B cell (primary cell): ENCODE measurements at regions not wholly inside any gene's neighbourhood (a gene's known extent, or its start where the extent isn't known, plus 50 kb on each side); places are given as distances from the start of the nearest gene placed in this dataset.

ENCODE experiments used
- ATAC-seq: fragments of 200-7000 bp; cut with Tn5 transposase; one replicate; pipeline ENCODE4 v1.10.0; 2021; ENCODE audit warnings: low read depth, mild to moderate bottlenecking, moderate number of reproducible peaks, moderate library complexity
- CTCF ChIA-PET: fragments of 350-600 bp; sonication (Branson Sonifier 250); formaldehyde crosslinking; loops from one replicate; lab custom pipeline; 2021; ENCODE audit warnings: antibody characterized with exemption, inconsistent platforms; lab: Charles Lee
- POLR2A ChIA-PET: fragments of 350-600 bp; sonication (Branson Sonifier 250); formaldehyde crosslinking; loops from one replicate; lab custom pipeline; 2021; ENCODE audit warnings: antibody characterized with exemption; lab: Charles Lee
- DNase-seq: peaks from one replicate; pipeline ENCODE4 v3.0.0; 2013
- H2AFZ ChIP-seq: 2 replicates; pipeline ENCODE4 v1.6.1; 2012; ENCODE audit warnings: mild to moderate bottlenecking, low read depth, low read length; ENCODE audit not compliant: insufficient read depth, poor library complexity, severe bottlenecking
- H3K27ac ChIP-seq, 2 donors: 1 replicate in 1 of 2; 2 replicates in 1 of 2; pipeline ENCODE4 v1.5.1; 2012 to 2013; ENCODE audit warnings: low read length in 2 of 2, mild to moderate bottlenecking in 2 of 2, moderate library complexity in 1 of 2
- H3K27me3 ChIP-seq, 4 experiments: fragments of 200-600 bp in 1 of 4; sonication (generic) in 1 of 4; replicated peaks in 1 of 4; 1 replicate in 2 of 4; 2 replicates in 2 of 4; pipeline versions ENCODE4 v1.6.1 to v1.7.0; 2013 to 2016; ENCODE audit warnings: low read length in 3 of 4, mild to moderate bottlenecking in 2 of 4, mixed read lengths in 1 of 4, moderate library complexity in 1 of 4; ENCODE audit not compliant: insufficient read depth in 4 of 4, control insufficient read depth in 3 of 4; ENCODE audit errors: control extremely low read depth in 1 of 4
- H3K36me3 ChIP-seq, 2 experiments: replicated peaks in 1 of 2; 1 replicate in 1 of 2; 2 replicates in 1 of 2; pipeline versions ENCODE4 v1.6.1 to v1.7.1; 2013; ENCODE audit warnings: low read length in 1 of 2; ENCODE audit not compliant: insufficient read depth in 2 of 2, control insufficient read depth in 1 of 2; ENCODE audit errors: control extremely low read depth in 1 of 2, extremely low read depth in 1 of 2
- H3K4me1 ChIP-seq, 2 donors: fragments of 200-600 bp in 1 of 2; sonication (generic) in 1 of 2; 1 replicate in 1 of 2; 2 replicates in 1 of 2; pipeline versions ENCODE4 v1.5.1 to v1.6.1; 2013 to 2017; ENCODE audit warnings: low read length in 2 of 2; ENCODE audit not compliant: control insufficient read depth in 2 of 2, insufficient read depth in 2 of 2
- H3K4me2 ChIP-seq: replicated peaks from 2 replicates; pipeline ENCODE3; 2012; ENCODE audit warnings: mild to moderate bottlenecking, low read depth, low read length; ENCODE audit not compliant: poor library complexity, severe bottlenecking
- H3K4me3 ChIP-seq, 5 experiments: fragments of 200-600 bp in 1 of 5; sonication (generic) in 1 of 5; 1 replicate in 3 of 5; 2 replicates in 2 of 5; pipeline versions ENCODE4 v1.5.1 to v1.7.0; 2011 to 2016; ENCODE audit warnings: low read length in 4 of 5, mild to moderate bottlenecking in 4 of 5, low read depth in 2 of 5, control low read depth in 1 of 5, moderate library complexity in 1 of 5; ENCODE audit not compliant: insufficient read depth in 1 of 5; ENCODE audit errors: control extremely low read depth in 1 of 5, extremely low read depth in 1 of 5
- H3K79me2 ChIP-seq: fragments of 200-600 bp; sonication (generic); one replicate; pipeline ENCODE4 v1.6.0; 2016; ENCODE audit warnings: low read length; ENCODE audit not compliant: control insufficient read depth, insufficient read depth
- H3K9ac ChIP-seq: fragments of 200-600 bp; sonication (generic); 2 replicates; pipeline ENCODE4 v1.6.1; 2017; ENCODE audit warnings: mild to moderate bottlenecking, low read length, moderate library complexity
- H3K9me3 ChIP-seq, 3 donors: one replicate each; pipeline versions ENCODE4 v1.6.1 to v1.7.1; 2013; ENCODE audit warnings: low read length in 2 of 3; ENCODE audit not compliant: control insufficient read depth in 2 of 3, insufficient read depth in 1 of 3; ENCODE audit errors: control extremely low read depth in 1 of 3
- H4K20me1 ChIP-seq: 2 replicates; pipeline ENCODE4 v1.6.0; 2012; ENCODE audit warnings: mild to moderate bottlenecking, low read length; ENCODE audit not compliant: insufficient read depth, control insufficient read depth, poor library complexity, severe bottlenecking
- H3K27ac Mint-ChIP-seq: one replicate; pipeline ENCODE4 v1.8.0; 2021; ENCODE audit warnings: mixed read lengths
- H3K27me3 Mint-ChIP-seq: one replicate; pipeline ENCODE4 v1.8.0; 2021; ENCODE audit warnings: mixed read lengths
- H3K4me1 Mint-ChIP-seq: one replicate; pipeline ENCODE4 v1.8.0; 2021; ENCODE audit warnings: mixed read lengths
- H3K4me3 Mint-ChIP-seq: one replicate; pipeline ENCODE4 v1.8.0; 2021; ENCODE audit warnings: mixed read lengths
- H3K9me3 Mint-ChIP-seq: one replicate; pipeline ENCODE4 v1.8.0; 2022; ENCODE audit warnings: mixed read lengths; ENCODE audit not compliant: insufficient read depth
- EZH2 ChIP-seq: IDR thresholded peaks from 2 replicates; pipeline ENCODE4 v1.6.1; 2012; ENCODE audit warnings: borderline replicate concordance, low read depth, mild to moderate bottlenecking, moderate library complexity, low read length; ENCODE audit not compliant: insufficient read depth, poor library complexity, severe bottlenecking
- WGBS: methylation state at CpG from one replicate; pipeline ENCODE4 v1.1.5; 2013; ENCODE audit warnings: missing lambda C conversion rate; ENCODE audit not compliant: insufficient coverage; 5-methylcytosine and 5-hydroxymethylcytosine counted together
- intact Hi-C: fragments of 100-400 bp; cut with micrococcal nuclease; formaldehyde crosslinking; loops from one replicate; pipeline ENCODE4 v1.10.0; 2022
- TF ChIP-seq, protein P1 (sequence below): fragments of 200-600 bp; IDR thresholded peaks from one replicate; pipeline ENCODE4 v1.8.0; 2022; ENCODE audit warnings: antibody characterized with exemption, mild to moderate bottlenecking

- no peak overlapping the region for H3K27ac ChIP-seq
- 97% methylated on average over 18 of the region's 18 CpGs for WGBS
- no peaks in the 10 kb centered on the region for H3K9me3 Mint-ChIP-seq
- H3K9ac ChIP-seq, result no peak overlapping the region
- H3K27me3 Mint-ChIP-seq, result no peaks in the 10 kb centered on the region
- no peak overlapping the region for H3K4me2 ChIP-seq
- no peak overlapping the region for H3K27ac Mint-ChIP-seq
- TF ChIP-seq, protein P1, sequence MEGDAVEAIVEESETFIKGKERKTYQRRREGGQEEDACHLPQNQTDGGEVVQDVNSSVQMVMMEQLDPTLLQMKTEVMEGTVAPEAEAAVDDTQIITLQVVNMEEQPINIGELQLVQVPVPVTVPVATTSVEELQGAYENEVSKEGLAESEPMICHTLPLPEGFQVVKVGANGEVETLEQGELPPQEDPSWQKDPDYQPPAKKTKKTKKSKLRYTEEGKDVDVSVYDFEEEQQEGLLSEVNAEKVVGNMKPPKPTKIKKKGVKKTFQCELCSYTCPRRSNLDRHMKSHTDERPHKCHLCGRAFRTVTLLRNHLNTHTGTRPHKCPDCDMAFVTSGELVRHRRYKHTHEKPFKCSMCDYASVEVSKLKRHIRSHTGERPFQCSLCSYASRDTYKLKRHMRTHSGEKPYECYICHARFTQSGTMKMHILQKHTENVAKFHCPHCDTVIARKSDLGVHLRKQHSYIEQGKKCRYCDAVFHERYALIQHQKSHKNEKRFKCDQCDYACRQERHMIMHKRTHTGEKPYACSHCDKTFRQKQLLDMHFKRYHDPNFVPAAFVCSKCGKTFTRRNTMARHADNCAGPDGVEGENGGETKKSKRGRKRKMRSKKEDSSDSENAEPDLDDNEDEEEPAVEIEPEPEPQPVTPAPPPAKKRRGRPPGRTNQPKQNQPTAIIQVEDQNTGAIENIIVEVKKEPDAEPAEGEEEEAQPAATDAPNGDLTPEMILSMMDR, result no peak
- no peak for TF ChIP-seq EZH2
- H4K20me1 ChIP-seq, result peaks cover 6% of the 10 kb centered on the region
- H3K36me3 ChIP-seq, result peaks cover 0 to 19% of the 10 kb centered on the region in 2 experiments
- no peaks in the 10 kb centered on the region for H3K4me1 ChIP-seq
- ATAC-seq (no peak), DNase-seq (no peak)
- POLR2A ChIA-PET, result no interaction called here
- no peak overlapping the region for H3K4me3 Mint-ChIP-seq
- no peak overlapping the region for H3K4me3 ChIP-seq
- H3K79me2 ChIP-seq, result peaks cover 16% of the 10 kb centered on the region
- CTCF ChIA-PET, result interaction anchor here (0.6 kb wide), 2 partner anchors 23 to 163 kb away, joined by 3 to 4 read pairs; no protein-coding TSS in a partner anchor
- no peaks in the 10 kb centered on the region for H3K27me3 ChIP-seq
- no peaks in the 10 kb centered on the region for H3K9me3 ChIP-seq
- no peak overlapping the region for H2AFZ ChIP-seq
- peaks cover 9% of the 10 kb centered on the region for H3K4me1 Mint-ChIP-seq
- intact Hi-C loops, result no loop called here
Observed at GRCh38 chr3:141429371-141430035, 57.3 kb upstream of the RASA2 start.

DNA sequence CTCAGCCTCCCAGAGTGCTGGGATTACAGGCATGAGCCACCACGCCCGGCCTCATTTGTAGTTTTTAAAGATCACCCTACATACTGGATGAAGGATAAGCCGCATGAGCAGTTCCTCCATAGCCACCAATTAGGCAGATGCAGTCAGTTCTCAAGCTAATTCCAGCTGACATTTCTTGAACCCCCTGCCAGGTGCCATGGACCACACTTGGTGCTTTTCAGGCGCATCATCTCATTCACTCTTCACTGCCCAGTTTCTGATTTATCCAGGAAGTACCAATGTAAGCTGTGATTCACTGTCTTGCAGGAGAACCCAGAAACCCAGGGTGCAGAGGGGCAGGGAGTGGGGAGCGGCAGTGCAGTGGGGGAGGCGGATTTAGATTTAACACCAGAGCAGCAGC is 56.5 kb upstream of the RASA2 start:
- TF ChIP-seq, protein P1, result no peak
- no peak for TF ChIP-seq EZH2
- Histone ChIP-seq H3K4me1 (no peaks in the 10 kb centered on the region), H3K27ac (no peak overlapping the region), H3K9me3 (no peaks in the 10 kb centered on the region), H3K79me2 (peaks cover 9% of the 10 kb centered on the region), H4K20me1 (no peaks in the 10 kb centered on the region), H3K36me3 (peaks cover 0 to 19% of the 10 kb centered on the region in 2 experiments), H3K27me3 (no peaks in the 10 kb centered on the region), H3K9ac (no peak overlapping the region), H3K4me3 (no peak overlapping the region), H2AFZ (no peak overlapping the region), H3K4me2 (no peak overlapping the region)
- no peak for DNase-seq
- CTCF ChIA-PET, result interaction anchor here (0.6 to 3.9 kb wide), 3 partner anchors 12 to 25 kb away, joined by 4 to 13 read pairs (median 5); no protein-coding TSS in a partner anchor
- POLR2A ChIA-PET, result no interaction called here
- WGBS, result 95% methylated on average over 6 of the region's 6 CpGs
- Mint-ChIP-seq H3K27ac (no peak overlapping the region), H3K9me3 (no peaks in the 10 kb centered on the region), H3K27me3 (no peaks in the 10 kb centered on the region), H3K4me3 (no peak overlapping the region), H3K4me1 (peaks cover 9% of the 10 kb centered on the region)
- intact Hi-C loops, result no loop called here
- ATAC-seq, result no peak
